Activated CD4-positive, CD25-positive, alpha-beta regulatory T cell (primary cell): ENCODE measurements at regions not wholly inside any gene's neighbourhood (a gene's known extent, or its start where the extent isn't known, plus 50 kb on each side); places are given as distances from the start of the nearest gene placed in this dataset.

Source experiments
- DNase-seq, 4 experiments: peaks; one replicate each; lab custom pipeline; 2025; lab: John Stamatoyannopoulos, UW

DNA sequence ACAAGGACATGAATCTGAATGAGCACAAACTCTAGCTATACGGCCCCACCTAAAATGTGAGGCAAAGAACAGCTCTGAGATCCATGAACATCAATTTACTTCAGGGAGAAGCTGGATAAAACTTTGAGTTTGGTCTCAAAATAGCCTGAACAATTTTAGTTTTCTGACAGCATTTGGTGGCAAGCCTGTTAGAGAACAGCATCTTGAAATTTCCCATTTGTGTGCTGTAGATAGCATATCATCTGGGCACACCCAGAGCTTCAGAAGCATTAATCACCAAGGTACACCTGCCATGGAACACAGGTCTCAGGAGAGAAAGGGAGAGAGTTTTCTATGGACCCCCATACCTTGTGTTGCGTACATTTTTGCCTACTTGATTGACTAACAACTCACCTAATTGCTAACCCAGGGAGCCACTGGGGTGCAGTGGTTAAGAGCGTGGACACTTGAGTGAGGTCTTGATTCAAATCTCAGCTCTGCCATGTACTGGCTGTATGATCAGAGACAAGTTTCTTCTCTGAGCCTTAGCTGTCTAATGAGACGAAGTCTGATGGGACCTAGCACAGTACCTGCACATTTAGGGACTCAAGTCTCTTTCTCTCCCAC lies 264.9 kb downstream of the PIK3R1 start:
- DNase-seq, result no peak

DNA sequence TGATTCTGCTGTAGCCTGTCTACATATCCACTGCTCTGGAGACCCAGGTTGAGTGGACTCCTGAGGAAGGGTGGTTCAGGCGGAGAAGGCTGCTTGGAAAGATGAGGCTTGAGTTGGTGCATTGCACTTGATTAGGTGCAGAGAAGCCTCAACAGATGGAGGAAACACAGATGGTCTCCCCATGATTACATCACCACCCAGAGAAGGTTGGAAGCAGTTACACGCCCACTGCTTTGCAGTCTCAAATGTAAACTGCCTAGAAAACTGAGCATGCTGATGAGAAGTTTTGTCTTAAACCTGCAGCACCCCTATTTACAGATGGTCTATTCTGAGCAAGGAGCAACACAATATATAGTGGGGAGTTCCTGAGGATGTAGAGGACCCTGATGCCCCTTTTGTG lies 266.6 kb downstream of the PIK3R1 start:
- no peak for DNase-seq

DNA sequence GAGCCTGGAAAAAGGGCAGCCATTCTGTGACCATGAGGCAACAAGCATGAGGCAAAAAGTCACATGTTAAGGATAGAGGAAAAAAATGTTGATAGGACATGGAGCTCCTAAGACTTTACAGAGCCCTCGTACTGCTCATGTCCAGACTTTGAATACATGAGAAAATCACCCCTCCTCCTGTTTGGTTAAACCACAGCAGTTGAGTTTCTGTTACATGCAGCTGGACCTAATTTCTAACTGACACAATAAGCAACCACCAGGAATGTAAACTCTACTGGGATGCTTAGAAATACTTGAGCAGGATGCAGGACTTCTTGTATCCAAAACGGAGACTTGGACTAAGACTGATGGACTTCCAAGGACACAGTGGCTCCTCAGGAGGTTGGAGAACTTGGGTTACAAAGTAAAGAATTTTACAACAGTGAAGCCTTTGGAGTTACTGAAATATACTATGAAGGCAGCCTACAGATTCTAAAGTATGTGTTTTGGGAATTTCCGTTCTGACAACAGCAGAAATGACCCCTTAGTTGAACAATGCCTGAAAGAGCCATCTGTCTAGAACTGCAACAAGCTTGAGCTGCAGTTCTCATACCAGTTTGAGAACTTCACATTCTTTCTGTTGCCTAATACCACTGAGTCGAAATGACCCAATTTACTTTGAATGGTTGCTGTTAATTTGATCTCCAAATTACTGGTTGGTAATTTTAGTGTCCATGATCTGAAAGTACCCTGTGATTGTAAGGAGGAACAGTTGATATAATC lies 268.9 kb downstream of the PIK3R1 start:
- no peak for DNase-seq

DNA sequence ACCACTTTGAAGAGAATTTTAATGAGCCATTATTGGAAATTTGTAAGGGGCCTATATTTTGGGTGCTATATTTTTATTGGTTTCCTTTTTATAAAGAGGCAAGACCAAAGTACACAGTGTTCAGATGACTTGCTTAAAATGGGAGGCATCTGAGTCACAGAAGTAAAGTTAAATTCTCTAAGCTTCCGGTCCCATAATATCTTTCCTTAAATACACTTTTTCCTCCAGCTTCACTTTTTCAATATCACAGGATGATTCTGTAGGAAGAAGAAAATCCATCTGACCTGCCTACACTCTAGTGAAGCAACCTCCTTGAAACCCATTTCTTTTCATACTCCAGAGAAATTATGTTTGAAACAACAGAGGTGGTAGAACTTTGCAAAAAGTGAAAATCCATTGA lies 274.0 kb downstream of the PIK3R1 start:
- DNase-seq, result no peak

DNA sequence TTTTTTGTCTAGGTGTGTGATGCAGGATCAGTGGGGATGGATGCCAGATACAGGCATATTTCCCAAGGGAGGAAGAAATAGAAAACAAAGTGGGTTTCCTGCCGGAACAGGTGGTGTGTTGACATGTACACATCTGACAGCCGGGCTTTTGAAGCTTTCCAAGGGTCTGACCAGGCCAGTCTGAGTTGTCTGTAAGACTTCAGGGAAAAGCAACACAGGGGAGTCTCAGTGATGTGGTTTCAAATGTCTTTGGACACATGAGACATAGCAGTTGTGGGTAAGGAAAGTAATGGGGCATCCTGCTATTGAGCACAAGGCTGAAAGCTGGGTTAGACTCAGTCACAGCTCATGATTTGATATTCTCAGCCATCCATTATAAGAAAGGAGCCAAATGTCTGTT lies 274.9 kb downstream of the PIK3R1 start:
- no peak for DNase-seq

DNA sequence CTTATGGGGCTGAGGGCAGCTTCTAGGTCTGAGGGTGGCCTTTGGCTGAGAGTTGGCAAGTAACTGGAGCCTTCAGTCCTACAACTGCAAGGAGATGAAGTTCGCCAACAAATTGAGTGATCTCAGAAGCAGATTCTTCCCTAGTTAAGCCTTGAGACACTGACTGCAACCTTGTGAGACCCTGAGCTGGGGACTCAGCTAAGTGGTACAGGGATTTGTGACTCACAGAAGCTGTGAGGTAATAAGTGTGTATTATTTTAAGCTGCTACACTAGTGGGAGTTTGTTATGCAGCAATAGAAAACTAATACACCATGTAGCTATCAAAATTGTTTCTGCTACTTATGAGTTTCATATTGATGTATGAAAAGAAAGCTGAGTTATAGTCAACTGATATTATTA lies 279.2 kb downstream of the PIK3R1 start:
- DNase-seq, result no peak

DNA sequence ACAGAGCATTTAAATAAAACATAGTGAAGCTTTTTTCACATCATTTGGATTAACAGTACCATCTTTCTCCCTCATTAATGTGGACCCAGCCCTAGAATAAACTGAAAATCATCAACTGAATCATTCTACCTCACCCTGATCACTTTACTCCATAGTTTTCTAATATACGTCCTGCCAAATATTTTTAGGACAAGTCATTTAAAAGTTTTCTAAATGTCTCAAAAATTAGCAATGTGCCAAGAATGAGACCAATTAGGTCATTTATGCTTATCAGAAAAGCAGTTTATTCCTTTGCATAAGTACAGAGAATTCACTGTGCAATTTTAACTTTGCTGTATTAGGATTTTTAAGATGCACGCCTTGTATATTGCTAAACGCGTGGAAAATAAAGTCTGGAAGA lies 284.4 kb downstream of the PIK3R1 start:
- DNase-seq, result no peak

DNA sequence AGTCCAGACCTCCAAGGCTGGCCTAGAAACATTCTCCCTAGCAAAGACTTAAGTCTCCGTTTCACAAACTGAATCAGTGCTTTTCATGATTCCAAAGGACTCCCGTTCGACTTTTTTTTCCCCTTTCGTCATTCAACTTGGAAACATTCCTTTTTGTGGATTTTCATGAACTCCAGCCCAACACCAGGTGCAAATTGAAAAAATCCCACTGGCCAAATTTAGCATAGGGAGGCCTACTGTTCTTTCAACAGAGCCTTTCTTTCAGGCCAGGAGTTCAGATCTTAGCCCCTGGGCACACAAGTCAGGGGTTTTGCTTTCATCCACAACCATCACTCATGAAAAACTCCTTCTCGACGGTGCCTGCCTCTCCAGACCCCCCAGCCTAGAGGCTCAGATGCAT lies 285.3 kb downstream of the PIK3R1 start:
- DNase-seq, result no peak

DNA sequence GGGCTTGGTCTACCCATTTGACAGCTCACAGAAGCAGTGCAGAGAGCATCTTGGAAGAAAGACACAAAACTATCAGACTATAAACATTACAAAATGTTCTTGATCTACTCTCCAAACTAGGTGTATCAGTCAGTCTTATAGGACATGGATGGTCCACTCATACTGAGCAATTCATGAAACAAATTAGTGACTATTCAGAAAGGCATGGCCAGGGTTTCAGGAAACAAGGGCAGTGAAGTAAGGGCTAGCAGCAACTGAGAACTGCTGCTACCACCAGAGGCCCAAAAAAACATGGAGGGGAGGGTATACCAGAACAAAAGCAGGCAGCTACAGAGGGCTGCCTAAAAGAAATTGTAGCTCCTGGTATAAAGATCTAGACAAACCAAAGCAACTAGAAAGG lies 287.0 kb downstream of the PIK3R1 start:
- DNase-seq, result no peak

DNA sequence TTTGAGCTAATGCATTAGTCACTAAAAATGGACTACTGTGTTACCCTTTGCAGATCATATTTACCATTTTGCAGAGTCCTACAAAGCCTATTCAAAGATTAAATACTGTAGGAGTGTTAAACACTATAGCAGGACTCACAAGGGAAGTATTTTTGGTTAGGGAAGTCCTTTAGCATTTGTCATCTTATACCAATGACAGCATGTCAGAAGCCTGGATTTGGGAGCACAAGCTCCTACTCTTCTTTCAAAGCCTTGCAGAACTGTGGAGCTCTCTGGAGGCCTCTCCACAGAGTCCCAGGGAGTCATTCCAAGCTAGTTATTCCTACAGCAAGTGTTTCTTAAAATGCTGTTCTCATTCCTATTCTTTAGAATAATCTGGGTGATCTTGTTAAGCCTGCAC lies 288.8 kb downstream of the PIK3R1 start:
- no peak for DNase-seq

DNA sequence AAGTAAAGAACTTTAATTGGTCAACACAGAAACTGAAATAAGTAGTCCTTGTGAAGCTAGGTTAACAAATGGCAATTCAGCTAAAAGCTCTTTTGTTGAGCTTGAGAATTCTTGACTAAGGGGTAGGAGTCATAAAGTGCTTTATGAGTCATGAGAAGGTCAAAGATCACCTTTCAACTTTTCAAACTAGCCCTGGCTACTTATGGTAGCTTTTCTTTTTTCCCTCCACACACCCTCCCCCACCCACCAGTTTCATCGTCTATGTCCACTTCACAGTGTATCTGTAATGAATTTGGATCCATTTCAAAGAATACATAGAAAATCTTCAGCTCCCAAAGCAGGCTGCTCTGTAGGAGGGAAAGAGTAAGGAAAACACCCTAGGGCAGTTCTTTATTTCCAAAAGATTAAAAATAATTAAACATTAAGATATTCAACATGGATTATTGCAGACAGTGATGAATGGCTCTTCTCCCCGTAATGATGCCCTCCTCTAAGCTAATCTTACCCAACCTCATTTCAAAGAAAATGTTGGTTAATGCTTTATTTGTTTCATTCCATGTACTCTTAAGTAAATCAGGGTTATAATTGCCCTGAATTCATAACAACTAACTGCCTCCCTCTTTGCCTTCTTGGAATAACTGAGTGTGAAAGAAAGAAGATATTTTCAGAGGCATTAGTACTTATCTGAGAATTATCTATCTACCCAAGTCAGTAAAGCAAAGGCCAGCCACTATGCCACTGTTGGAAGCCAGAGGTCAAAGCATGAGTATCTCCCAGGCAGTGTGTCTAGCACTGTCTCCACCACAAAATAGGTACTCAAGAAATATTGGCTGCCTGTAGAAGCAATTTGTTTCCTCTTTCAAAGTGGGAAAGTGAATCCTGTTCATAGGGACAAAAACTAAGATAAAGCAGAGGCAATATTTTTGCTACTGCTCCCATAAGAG lies 290.6 kb downstream of the PIK3R1 start:
- no peak for DNase-seq

DNA sequence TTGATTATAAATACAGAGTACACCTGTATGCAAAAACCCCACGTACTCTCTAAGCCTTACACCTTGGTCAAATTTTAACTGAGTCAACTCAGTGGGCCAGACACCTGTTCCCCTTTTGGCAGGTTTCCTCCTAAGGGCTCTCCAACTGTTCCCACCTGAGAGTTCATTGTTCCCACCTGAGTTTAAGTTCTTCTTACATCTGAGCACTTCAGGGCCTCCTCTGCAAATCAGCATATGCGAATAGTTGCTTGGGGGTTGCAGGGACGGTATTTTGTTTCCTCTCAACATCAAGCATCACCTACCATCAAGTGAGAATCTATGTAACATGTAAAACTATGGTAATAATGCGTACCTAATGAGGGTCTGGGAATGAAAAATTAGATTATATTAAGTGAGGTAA lies 300.0 kb downstream of the PIK3R1 start:
- no peak for DNase-seq

DNA sequence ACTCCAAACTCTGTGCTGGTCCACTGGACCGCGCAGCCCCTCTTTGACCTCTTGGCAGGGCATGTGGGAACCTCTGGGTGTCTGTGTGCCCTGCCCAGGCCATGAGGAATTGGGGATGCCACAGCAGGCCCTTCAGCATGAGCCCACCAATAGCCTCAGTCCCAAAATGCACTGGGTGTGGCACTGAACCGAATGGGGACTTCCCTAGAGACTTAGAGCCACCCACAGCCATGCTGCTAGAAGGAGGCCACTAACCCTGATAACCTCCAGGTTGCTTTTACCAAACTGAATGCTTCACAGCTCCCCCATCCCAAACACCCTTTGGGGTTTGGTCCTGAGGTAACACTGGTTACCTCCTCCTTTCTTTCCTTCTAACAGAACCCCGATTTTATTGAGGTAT lies 302.7 kb downstream of the PIK3R1 start:
- no peak for DNase-seq

DNA sequence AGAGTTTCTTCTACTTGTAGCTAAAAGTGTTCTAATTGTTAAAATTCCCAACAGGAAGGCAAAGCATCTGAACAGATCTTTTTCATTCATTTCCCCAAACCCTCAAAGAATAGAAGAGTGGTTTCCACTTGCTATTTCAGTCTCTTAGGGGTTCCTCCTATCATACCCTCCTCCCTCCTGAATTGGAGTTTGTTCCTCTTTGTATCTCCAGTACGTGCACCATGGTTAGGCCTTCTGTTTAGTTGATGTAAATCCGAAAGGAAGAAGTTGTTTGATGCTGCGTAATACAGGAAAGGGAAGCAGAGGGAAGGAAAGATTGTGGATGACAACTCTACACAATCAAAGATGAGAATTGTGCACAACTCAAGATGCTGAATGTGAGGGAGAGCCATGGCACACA lies 303.6 kb downstream of the PIK3R1 start:
- no peak for DNase-seq

DNA sequence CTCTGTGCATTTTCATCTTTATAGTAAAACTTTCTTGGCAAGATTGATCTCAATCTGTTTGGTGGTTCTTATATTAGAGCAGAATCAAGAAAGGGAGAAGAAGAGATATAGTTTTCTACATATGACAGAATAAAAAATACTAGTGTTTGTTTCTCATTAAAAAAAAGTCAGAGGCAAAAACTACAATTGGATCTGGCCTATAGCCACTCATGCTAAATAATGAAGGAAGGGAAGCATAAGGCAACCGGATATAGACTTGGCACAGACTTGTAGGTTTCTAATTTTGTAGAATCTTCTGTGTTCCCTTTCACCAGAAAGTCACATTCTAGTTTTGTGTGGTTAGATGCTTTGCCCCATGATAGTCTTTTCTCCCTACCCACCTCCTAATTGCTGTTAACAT lies 306.2 kb downstream of the PIK3R1 start:
- DNase-seq, result no peak

DNA sequence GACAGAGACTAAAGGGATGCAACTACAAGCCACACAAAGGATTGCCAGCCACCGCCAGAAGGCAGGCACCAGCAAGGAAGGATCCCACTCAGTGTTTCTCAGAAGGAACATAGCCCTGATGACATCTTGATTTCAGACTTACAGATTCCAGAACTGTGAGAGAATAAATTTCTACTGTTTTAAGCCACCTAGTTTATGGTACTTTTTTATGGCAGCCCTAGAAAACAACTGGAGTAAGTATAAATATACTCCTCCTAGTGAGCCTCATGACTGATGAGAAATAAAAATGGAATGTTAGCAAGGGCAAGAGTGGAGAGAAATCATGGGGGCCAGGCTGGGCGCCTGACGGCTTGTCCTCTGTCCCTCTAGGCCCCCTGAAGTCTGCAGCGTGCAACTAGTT lies 307.3 kb downstream of the PIK3R1 start:
- DNase-seq, result no peak

DNA sequence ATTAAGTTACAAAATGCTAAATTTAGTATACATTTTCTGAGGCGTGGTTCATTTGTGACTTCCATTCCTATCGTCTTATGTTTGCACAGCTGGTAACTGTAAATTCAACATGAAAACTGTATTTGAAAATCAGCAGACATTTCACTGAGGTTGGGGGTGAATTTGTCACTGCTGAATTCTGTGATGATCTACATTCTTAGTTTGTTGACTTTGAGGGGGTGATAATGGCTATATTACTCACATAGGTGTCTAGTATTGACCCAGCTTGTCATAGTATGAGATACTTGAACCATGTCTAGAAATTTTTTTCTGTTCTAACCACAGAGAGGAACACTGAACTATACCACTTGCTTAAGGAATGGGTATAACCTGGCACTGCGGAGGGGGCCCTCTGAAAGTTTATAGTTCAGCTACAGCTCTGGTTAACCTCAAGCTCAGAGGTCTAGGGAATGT lies 313.3 kb downstream of the PIK3R1 start:
- DNase-seq, result no peak

DNA sequence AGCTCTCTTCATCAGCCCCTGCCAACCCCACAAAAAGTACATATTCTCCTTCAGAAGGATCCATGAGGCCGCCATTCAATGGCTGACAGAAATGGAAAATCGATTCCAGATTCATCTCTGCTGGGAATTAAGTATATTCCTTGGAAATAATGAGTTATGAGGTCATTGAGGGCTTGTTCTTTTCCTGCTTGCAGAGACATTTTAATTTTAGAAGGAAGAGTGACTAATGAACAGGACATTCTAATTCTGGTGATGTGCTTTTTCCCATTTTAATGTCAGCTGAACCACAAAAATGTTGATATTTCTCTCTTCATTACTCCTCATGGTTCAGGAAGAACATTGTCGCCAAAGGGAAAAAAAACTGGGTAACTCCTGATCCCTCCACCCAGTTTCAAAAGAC lies 314.0 kb downstream of the PIK3R1 start:
- no peak for DNase-seq

DNA sequence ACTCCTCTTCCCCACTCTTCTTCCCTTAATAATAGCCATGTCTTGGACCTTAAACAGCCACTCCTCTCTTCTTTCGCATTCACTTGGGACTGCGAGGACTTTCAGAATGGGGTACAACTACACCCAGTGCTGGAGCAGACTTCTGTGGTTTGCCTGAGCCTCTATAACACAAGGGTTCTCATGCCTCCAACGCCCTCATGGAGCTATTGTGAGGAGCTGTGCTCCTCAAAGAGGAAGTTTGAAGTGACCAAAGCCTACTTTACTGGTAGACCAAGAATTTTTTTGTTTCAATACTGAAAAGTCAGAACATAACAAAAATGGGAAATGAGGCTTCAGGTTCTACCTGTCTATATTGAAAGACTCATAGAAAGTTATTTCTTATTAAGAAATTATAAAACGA lies 316.4 kb downstream of the PIK3R1 start:
- no peak for DNase-seq

DNA sequence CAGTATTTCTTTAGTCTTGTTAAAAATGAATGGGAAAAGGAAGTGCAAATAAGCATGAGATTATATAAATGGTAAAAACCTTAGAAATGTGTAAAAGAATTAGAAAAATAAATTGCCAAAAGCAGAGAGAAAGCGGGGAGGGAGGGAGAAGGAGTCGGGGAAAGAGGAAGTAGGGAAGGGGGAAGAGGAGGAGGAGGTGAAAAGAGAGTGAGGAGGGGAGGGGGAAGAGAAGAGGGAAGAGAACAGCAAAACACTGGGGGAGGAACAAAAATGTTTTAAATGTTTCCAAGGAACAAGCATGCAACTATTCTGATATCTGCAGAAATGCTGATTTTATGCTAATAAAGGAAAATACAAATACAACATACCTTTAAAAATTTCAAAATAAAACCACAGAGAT lies 317.5 kb downstream of the PIK3R1 start:
- DNase-seq, result no peak

DNA sequence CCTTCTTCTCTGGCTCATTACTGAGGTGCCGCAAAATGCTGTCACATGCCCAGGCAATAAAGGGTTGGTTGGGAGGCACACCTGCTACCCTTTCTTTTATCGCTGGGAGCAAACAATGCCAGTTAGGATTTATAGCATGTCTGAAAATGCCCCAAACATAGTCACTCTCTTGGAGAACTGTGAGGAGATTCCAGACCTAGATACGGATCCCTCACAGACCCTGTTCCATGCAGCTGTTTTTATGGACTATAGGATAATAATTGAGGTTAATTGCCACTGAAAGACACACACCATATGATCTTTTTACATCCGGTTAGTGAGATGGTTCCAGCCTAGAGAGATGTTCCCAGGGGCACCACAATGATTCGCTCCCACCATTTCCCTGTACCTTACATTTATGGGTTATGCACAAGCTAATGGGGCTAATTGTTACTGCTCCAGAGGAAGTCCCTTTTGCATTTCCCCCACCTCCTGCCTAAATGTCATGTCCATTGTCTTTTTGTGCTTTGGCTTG lies 318.1 kb downstream of the PIK3R1 start:
- no peak for DNase-seq

DNA sequence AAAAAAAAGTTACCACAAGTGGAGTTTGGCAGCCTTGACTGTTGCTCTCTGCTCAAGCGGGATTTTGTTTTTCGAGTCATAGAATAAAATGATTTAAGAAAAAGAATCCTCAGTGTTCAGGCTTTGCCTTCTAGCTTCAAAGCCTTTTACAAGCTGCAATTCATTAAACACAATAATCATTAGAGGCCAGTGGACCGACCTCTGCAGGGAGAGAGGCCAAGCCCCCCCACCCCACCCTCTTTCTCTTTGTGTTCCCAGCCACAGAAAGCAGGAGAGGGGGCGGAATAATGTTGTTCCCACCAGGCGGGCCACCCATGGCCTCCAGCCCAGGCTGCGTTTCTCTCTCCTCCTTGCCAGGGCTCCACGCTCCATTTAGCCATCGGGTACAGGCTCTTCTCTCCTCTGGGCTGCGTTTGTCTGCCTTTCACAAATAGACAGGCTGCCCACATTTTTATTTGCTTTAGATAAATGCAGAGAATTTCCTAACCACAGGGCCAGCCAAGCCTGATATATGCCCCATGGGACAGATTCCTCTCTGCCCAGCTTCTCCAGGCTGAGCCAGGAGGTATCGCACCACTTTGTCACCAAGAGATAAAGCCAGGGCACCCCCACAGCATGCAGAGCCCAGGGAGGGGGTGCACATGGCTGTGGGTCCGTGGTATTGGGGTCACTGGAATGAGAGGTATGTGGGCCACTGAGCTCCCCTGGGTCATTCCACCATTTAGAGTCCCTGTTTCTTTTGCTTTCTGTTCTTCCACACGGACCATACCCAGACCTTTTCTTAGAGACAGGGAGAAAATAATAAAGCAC lies 318.8 kb downstream of the PIK3R1 start:
- no peak for DNase-seq
